ENCODE measurements at regions not wholly inside any gene's neighbourhood (a gene's known extent, or its start where the extent isn't known, plus 50 kb on each side); places are given as distances from the start of the nearest gene placed in this dataset.

- no peak for TF ChIP-seq CTCF (IDR thresholded peaks at IDR 0.05 in 4 of 5, conservative IDR thresholded peaks at IDR 0.05 in 1 of 5)
- no peak for TF ChIP-seq POLR2A (IDR thresholded peaks at IDR 0.05)
These were observed 309.0 kb downstream of the RPRM start for GRCh38 chr2:153169609-153170008.
